SK-N-SH (cell line): ENCODE measurements at regions not wholly inside any gene's neighbourhood (a gene's known extent, or its start where the extent isn't known, plus 50 kb on each side); places are given as distances from the start of the nearest gene placed in this dataset.

Experiments used
- CTCF ChIA-PET: fragments of 300-600, 350-600 bp; formaldehyde crosslinking; extraction: SDS; loops from one replicate; lab custom pipeline; 2021; lab: Yijun Ruan, JAX
- POLR2A ChIA-PET: fragments of 350-600 bp; sonication (Branson Sonifier 250); formaldehyde crosslinking; extraction: SDS; loops from one replicate; lab custom pipeline; 2020; ENCODE audit warnings: antibody characterized with exemption, inconsistent platforms; lab: Yijun Ruan, JAX
- DNase-seq: peaks from one replicate; pipeline ENCODE4 v3.0.0; 2012
- H2AFZ ChIP-seq: fragments of 200-600 bp; sonication (generic); 2 replicates; pipeline ENCODE4 v1.8.1; 2016; ENCODE audit warnings: antibody characterized with exemption, mild to moderate bottlenecking, low read depth
- H3F3A ChIP-seq: fragments of 200-600 bp; sonication (generic); replicated peaks from 2 replicates; pipeline ENCODE3; 2016; ENCODE audit warnings: antibody characterized with exemption, mild to moderate bottlenecking; ENCODE audit not compliant: insufficient read depth
- H3K27ac ChIP-seq, 2 experiments: fragments of 200-500 bp in 1 of 2; fragments of 200-600 bp in 1 of 2; sonication (Bioruptor generic) in 1 of 2; sonication (generic), shearing (Covaris generic) in 1 of 2; 2 replicates each; pipeline versions ENCODE4 v1.5.1 to v1.6.1; 2014 to 2016; ENCODE audit warnings: low read depth in 2 of 2, inconsistent platforms in 1 of 2, low read length in 1 of 2, mild to moderate bottlenecking in 1 of 2, mixed read lengths in 1 of 2
- H3K27me3 ChIP-seq: fragments of 200-600 bp; sonication (generic), shearing (Covaris generic); 2 replicates; pipeline ENCODE4 v1.6.1; 2016; ENCODE audit warnings: mixed run types; ENCODE audit not compliant: insufficient read depth
- H3K36me3 ChIP-seq, 2 experiments: fragments of 200-500 bp in 1 of 2; fragments of 200-600 bp in 1 of 2; sonication (Bioruptor generic) in 1 of 2; sonication (generic) in 1 of 2; replicated peaks in 1 of 2; 2 replicates each; pipeline versions ENCODE3 to v1.5.1; 2014 to 2016; ENCODE audit warnings: low read length in 1 of 2, mild to moderate bottlenecking in 1 of 2; ENCODE audit not compliant: insufficient read depth in 2 of 2, control insufficient read depth in 1 of 2
- H3K4me1 ChIP-seq, 2 experiments: fragments of 200-500 bp in 1 of 2; fragments of 200-600 bp in 1 of 2; sonication (Bioruptor generic) in 1 of 2; sonication (generic), shearing (Covaris generic) in 1 of 2; 2 replicates each; pipeline versions ENCODE4 v1.5.1 to v1.6.1; 2014 to 2016; ENCODE audit warnings: low read depth in 1 of 2, low read length in 1 of 2, mixed run types in 1 of 2; ENCODE audit not compliant: insufficient read depth in 2 of 2, control insufficient read depth in 1 of 2
- H3K4me2 ChIP-seq: fragments of 200-600 bp; sonication (generic), shearing (Covaris generic); 2 replicates; pipeline ENCODE4 v1.6.1; 2017; ENCODE audit warnings: mixed run types
- H3K4me3 ChIP-seq, 2 experiments: fragments of 200-500 bp in 1 of 2; fragments of 200-600 bp in 1 of 2; sonication (Bioruptor generic) in 1 of 2; sonication (generic), shearing (Covaris generic) in 1 of 2; 2 replicates each; pipeline versions ENCODE4 v1.5.1 to v1.8.1; 2014 to 2016; ENCODE audit warnings: low read depth in 2 of 2, inconsistent platforms in 1 of 2, low read length in 1 of 2, mild to moderate bottlenecking in 1 of 2, mixed read lengths in 1 of 2, moderate library complexity in 1 of 2
- H3K79me2 ChIP-seq: fragments of 200-600 bp; sonication (generic); 2 replicates; pipeline ENCODE4 v1.8.1; 2017; ENCODE audit warnings: mild to moderate bottlenecking; ENCODE audit not compliant: insufficient read depth
- H3K9ac ChIP-seq: fragments of 200-600 bp; sonication (generic); 2 replicates; pipeline ENCODE4 v1.6.1; 2017; ENCODE audit warnings: mixed run types
- H3K9me2 ChIP-seq: fragments of 200-600 bp; sonication (generic); 2 replicates; pipeline ENCODE4 v1.6.1; 2017; ENCODE audit warnings: mixed run types
- H3K9me3 ChIP-seq: fragments of 200-600 bp; sonication (generic); 2 replicates; pipeline ENCODE4 v1.6.1; 2017; ENCODE audit warnings: mixed run types, mild to moderate bottlenecking, moderate library complexity
- H4K20me1 ChIP-seq: fragments of 200-600 bp; sonication (generic); 2 replicates; pipeline ENCODE4 v1.6.1; 2017; ENCODE audit warnings: mild to moderate bottlenecking, mixed run types; ENCODE audit not compliant: insufficient read depth
- CHD2 ChIP-seq: fragments of 150-350 bp; IDR thresholded peaks from 2 replicates; pipeline ENCODE4 v1.6.1; 2018; ENCODE audit warnings: low read length; ENCODE audit not compliant: partially characterized antibody
- ELF1 ChIP-seq: IDR thresholded peaks from 2 replicates; pipeline ENCODE4 v1.4.0; 2012
- FOSL2 ChIP-seq: IDR thresholded peaks from 2 replicates; pipeline ENCODE4 v1.4.0; 2012; ENCODE audit warnings: low read depth, mild to moderate bottlenecking, moderate library complexity, borderline replicate concordance
- GABPA ChIP-seq: IDR thresholded peaks from 2 replicates; pipeline ENCODE4 v1.4.0; 2012; ENCODE audit warnings: low read depth, mild to moderate bottlenecking
- GATA2 ChIP-seq: sonication (generic); formaldehyde crosslinking; IDR thresholded peaks from 2 replicates; pipeline ENCODE4 v1.5.0; 2020; ENCODE audit warnings: mild to moderate bottlenecking, missing genetic modification reagents
- POLR2AphosphoS5 ChIP-seq: IDR thresholded peaks from 2 replicates; pipeline ENCODE4 v1.6.1; 2012; ENCODE audit warnings: low read depth, low read length
- RCOR1 ChIP-seq: fragments of 150-350 bp; IDR thresholded peaks from 2 replicates; pipeline ENCODE4 v1.6.1; 2017; ENCODE audit warnings: antibody characterized with exemption, low read length
- RFX5 ChIP-seq: IDR thresholded peaks from 2 replicates; pipeline ENCODE4 v1.6.1; 2012; ENCODE audit warnings: mild to moderate bottlenecking, improper control_type of control experiment, low read length
- RXRA ChIP-seq: IDR thresholded peaks from 2 replicates; pipeline ENCODE4 v1.4.0; 2012; ENCODE audit warnings: low read depth, mild to moderate bottlenecking, borderline replicate concordance
- TEAD4 ChIP-seq: IDR thresholded peaks from 2 replicates; pipeline ENCODE4 v1.4.0; 2012; ENCODE audit warnings: mild to moderate bottlenecking, borderline replicate concordance; ENCODE audit not compliant: insufficient read depth
- WGBS: methylation state at CpG from one replicate; pipeline ENCODE4 v1.1.6; 2017; ENCODE audit warnings: low lambda C conversion rate; 5-methylcytosine and 5-hydroxymethylcytosine counted together
- TF ChIP-seq, protein P1 (sequence below): IDR thresholded peaks from 2 replicates; pipeline ENCODE4; 2012
- TF ChIP-seq, protein P2 (sequence below): fragments of 150-350 bp; IDR thresholded peaks from 2 replicates; pipeline ENCODE4 v1.6.1; 2017; ENCODE audit warnings: antibody characterized with exemption, low read length, low read depth, borderline replicate concordance
- TF ChIP-seq, protein P3 (sequence below): IDR thresholded peaks from 2 replicates; pipeline ENCODE4 v1.4.0; 2012; ENCODE audit warnings: low read depth, borderline replicate concordance
- TF ChIP-seq, protein P4 (sequence below): IDR thresholded peaks from 2 replicates; pipeline ENCODE4 v1.6.1; 2012; ENCODE audit warnings: mild to moderate bottlenecking, low read depth, low read length, moderate library complexity
- TF ChIP-seq, protein P5 (sequence below): IDR thresholded peaks from 2 replicates; pipeline ENCODE4 v1.4.0; 2012; ENCODE audit warnings: low read depth

DNA sequence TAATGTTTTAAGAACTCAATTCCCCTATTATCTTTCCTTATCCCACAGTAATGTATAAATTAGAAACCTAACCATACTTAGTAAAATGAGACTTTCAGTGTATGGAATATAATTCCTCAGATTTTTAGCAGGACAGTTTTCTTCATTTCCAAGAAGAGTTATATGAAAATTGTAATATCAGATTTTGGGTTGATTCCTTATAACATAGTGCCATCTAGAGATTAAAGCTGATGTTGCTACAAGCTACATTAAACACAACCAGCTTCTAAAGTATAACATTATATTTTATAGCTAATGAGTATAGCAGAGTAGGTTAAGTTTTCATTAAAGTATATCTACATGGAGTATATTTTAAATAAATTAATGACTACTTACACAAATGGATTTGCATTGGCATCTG, 99.7 kb upstream of the MIR17HG start (continued):
- no peak for TF ChIP-seq RCOR1
- TF ChIP-seq GATA2 (CRISPR knock-in tag), result no peak
- TF ChIP-seq, protein P1, sequence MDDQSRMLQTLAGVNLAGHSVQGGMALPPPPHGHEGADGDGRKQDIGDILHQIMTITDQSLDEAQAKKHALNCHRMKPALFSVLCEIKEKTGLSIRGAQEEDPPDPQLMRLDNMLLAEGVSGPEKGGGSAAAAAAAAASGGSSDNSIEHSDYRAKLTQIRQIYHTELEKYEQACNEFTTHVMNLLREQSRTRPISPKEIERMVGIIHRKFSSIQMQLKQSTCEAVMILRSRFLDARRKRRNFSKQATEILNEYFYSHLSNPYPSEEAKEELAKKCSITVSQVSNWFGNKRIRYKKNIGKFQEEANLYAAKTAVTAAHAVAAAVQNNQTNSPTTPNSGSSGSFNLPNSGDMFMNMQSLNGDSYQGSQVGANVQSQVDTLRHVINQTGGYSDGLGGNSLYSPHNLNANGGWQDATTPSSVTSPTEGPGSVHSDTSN, result no peak

DNA sequence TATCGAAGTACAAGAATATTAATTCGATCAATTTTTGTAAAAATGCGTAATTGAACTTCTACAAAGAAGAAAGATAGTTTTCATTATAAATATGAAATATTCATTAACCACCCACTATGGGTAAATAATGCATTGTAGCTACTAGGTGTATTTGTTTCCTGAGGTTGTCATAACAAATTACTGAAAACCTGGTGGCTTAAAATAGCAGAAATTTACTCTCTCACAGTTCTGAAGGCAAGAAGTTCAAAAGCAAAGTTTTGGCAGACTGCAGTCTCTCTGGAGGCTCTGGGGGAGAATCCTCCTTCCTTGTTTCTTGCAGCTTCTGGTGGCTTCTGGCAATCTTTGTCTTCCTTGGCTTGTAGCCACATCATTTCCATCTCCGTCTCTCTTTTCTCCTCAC, 99.2 kb upstream of the MIR17HG start:
- no peaks in the 10 kb centered on the region for H3K36me3 ChIP-seq
- CTCF ChIA-PET, result interaction anchor here (0.6 to 5.4 kb wide), 18 partner anchors 10 to 230 kb away, joined by 3 to 19 read pairs (median 4); partner anchors contain the start of gene MIR17HG
- H3K9me2 ChIP-seq, result no peaks in the 10 kb centered on the region
- H3K27ac ChIP-seq, result no peak overlapping the region
- no peak overlapping the region for H3K4me3 ChIP-seq
- H3K9ac ChIP-seq, result no peak overlapping the region
- no peaks in the 10 kb centered on the region; the same call in 1 of the 2 replicates for H3K27me3 ChIP-seq
- H4K20me1 ChIP-seq, result no peaks in the 10 kb centered on the region
- H3K79me2 ChIP-seq, result no peaks in the 10 kb centered on the region
- TF ChIP-seq ELF1, result no peak
- H3K4me2 ChIP-seq, result no peak overlapping the region
- no peak for DNase-seq
- WGBS, result 26% methylated on average over 4 of the region's 4 CpGs
- no peak overlapping the region for H2AFZ ChIP-seq
- H3K4me1 ChIP-seq, result no peaks in the 10 kb centered on the region
- H3F3A ChIP-seq, result no peaks in the 10 kb centered on the region
- POLR2A ChIA-PET, result no interaction called here
- no peaks in the 10 kb centered on the region for H3K9me3 ChIP-seq

DNA sequence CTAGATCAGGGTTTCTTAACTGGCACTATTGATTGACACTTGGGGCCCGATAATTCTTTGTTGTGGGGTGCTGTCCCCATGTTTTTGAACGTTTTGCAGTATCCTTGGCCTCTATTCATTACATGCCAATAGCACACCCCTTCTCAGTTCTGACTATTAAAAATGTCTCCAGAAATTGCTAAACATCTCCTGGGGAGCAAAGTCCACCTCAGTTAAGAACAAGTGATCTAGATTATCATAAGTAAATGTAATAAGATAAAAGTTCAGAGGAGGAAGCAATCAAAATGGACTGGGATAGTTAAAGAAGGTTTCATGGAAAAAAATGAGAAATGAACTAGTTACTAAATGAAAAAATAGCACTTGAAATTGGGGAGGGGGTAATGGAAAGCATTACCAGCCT, 98.1 kb upstream of the MIR17HG start:
- H3K4me3 ChIP-seq, result no peak overlapping the region

More for the DNA sequence above, 98.1 kb upstream of the MIR17HG start:
- Histone ChIP-seq H3K4me2 (no peak overlapping the region), H3K9ac (no peak overlapping the region), H4K20me1 (no peaks in the 10 kb centered on the region), H3K27ac (no peak overlapping the region), H3K27me3 (no peaks in the 10 kb centered on the region; the same call in 1 of the 2 replicates), H3K4me1 (no peaks in the 10 kb centered on the region), H3K9me2 (no peaks in the 10 kb centered on the region), H3F3A (no peaks in the 10 kb centered on the region), H2AFZ (no peak overlapping the region), H3K36me3 (no peaks in the 10 kb centered on the region), H3K9me3 (no peaks in the 10 kb centered on the region), H3K79me2 (no peaks in the 10 kb centered on the region)
- CTCF ChIA-PET, result interaction anchor here (2.3 to 5.4 kb wide), 2 partner anchors 9 to 112 kb away, joined by 8 to 19 read pairs; no protein-coding TSS in a partner anchor
- DNase-seq, result no peak
- TF ChIP-seq, protein P2, sequence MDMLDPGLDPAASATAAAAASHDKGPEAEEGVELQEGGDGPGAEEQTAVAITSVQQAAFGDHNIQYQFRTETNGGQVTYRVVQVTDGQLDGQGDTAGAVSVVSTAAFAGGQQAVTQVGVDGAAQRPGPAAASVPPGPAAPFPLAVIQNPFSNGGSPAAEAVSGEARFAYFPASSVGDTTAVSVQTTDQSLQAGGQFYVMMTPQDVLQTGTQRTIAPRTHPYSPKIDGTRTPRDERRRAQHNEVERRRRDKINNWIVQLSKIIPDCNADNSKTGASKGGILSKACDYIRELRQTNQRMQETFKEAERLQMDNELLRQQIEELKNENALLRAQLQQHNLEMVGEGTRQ, result no peak
- TF ChIP-seq TEAD4, result no peak
- TF ChIP-seq, protein P3, sequence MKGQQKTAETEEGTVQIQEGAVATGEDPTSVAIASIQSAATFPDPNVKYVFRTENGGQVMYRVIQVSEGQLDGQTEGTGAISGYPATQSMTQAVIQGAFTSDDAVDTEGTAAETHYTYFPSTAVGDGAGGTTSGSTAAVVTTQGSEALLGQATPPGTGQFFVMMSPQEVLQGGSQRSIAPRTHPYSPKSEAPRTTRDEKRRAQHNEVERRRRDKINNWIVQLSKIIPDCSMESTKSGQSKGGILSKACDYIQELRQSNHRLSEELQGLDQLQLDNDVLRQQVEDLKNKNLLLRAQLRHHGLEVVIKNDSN, result no peak
- TF ChIP-seq, protein P4, sequence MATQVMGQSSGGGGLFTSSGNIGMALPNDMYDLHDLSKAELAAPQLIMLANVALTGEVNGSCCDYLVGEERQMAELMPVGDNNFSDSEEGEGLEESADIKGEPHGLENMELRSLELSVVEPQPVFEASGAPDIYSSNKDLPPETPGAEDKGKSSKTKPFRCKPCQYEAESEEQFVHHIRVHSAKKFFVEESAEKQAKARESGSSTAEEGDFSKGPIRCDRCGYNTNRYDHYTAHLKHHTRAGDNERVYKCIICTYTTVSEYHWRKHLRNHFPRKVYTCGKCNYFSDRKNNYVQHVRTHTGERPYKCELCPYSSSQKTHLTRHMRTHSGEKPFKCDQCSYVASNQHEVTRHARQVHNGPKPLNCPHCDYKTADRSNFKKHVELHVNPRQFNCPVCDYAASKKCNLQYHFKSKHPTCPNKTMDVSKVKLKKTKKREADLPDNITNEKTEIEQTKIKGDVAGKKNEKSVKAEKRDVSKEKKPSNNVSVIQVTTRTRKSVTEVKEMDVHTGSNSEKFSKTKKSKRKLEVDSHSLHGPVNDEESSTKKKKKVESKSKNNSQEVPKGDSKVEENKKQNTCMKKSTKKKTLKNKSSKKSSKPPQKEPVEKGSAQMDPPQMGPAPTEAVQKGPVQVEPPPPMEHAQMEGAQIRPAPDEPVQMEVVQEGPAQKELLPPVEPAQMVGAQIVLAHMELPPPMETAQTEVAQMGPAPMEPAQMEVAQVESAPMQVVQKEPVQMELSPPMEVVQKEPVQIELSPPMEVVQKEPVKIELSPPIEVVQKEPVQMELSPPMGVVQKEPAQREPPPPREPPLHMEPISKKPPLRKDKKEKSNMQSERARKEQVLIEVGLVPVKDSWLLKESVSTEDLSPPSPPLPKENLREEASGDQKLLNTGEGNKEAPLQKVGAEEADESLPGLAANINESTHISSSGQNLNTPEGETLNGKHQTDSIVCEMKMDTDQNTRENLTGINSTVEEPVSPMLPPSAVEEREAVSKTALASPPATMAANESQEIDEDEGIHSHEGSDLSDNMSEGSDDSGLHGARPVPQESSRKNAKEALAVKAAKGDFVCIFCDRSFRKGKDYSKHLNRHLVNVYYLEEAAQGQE, result no peak
- TF ChIP-seq POLR2AphosphoS5, result no peak
- no peak for TF ChIP-seq FOSL2
- TF ChIP-seq CHD2, result no peak
- TF ChIP-seq, protein P5, sequence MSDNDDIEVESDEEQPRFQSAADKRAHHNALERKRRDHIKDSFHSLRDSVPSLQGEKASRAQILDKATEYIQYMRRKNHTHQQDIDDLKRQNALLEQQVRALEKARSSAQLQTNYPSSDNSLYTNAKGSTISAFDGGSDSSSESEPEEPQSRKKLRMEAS, result no peak
- no peak for TF ChIP-seq RFX5
- no peak for TF ChIP-seq GABPA
- no peak for TF ChIP-seq RXRA
- WGBS, result 14% methylated on average over 2 of the region's 2 CpGs
- POLR2A ChIA-PET, result no interaction called here
